Spinal cord (tissue), 9 donors: ENCODE measurements at regions not wholly inside any gene's neighbourhood (a gene's known extent, or its start where the extent isn't known, plus 50 kb on each side); places are given as distances from the start of the nearest gene placed in this dataset.

Source experiments
- DNase-seq, 6 donors: peaks; one replicate each; pipeline versions ENCODE4 v3.0.0 to v3.0.0-alpha.2; 2013 to 2015; ENCODE audit warnings: low spot score in 6 of 6, low read depth in 4 of 6
- H3K27ac ChIP-seq: one replicate; pipeline ENCODE4 v1.5.1; 2013; ENCODE audit warnings: low read depth, low read length, control low read depth
- H3K27me3 ChIP-seq: one replicate; pipeline ENCODE4 v1.6.1; 2013; ENCODE audit warnings: low read length; ENCODE audit not compliant: control insufficient read depth, insufficient read depth
- H3K36me3 ChIP-seq: one replicate; pipeline ENCODE4 v1.6.1; 2013; ENCODE audit warnings: low read length; ENCODE audit not compliant: control insufficient read depth, insufficient read depth
- H3K4me1 ChIP-seq: one replicate; pipeline ENCODE4 v1.6.1; 2013; ENCODE audit warnings: low read length; ENCODE audit not compliant: control insufficient read depth, insufficient read depth
- H3K4me3 ChIP-seq: one replicate; pipeline ENCODE4 v1.5.1; 2013; ENCODE audit warnings: low read depth, low read length, control low read depth
- H3K9me3 ChIP-seq: one replicate; pipeline ENCODE4 v1.6.1; 2013; ENCODE audit warnings: low read length; ENCODE audit not compliant: control insufficient read depth, insufficient read depth
- WGBS: methylation state at CpG from one replicate; pipeline ENCODE4 v1.1.5; 2013; ENCODE audit warnings: missing lambda C conversion rate; ENCODE audit not compliant: insufficient coverage; 5-methylcytosine and 5-hydroxymethylcytosine counted together
- donor health status: healthy.

- H3K9me3 ChIP-seq, result no peaks in the 10 kb centered on the region
- no CpG with 5 or more reads among the region's 1 CpG for WGBS
- DNase-seq, result no peak
- no peaks in the 10 kb centered on the region for H3K36me3 ChIP-seq
- no peaks in the 10 kb centered on the region for H3K4me1 ChIP-seq
- H3K4me3 ChIP-seq, result no peak overlapping the region
- H3K27ac ChIP-seq, result no peak overlapping the region
- H3K27me3 ChIP-seq, result no peaks in the 10 kb centered on the region
These were observed 182.7 kb downstream of the UBE2E3 start for GRCh38 chr2:181163139-181163538.

- Histone ChIP-seq H3K27ac (no peak overlapping the region), H3K4me1 (no peaks in the 10 kb centered on the region), H3K27me3 (no peaks in the 10 kb centered on the region), H3K4me3 (no peak overlapping the region), H3K36me3 (no peaks in the 10 kb centered on the region), H3K9me3 (no peaks in the 10 kb centered on the region)
- no peak for DNase-seq
These were observed 183.3 kb downstream of the UBE2E3 start for GRCh38 chr2:181163691-181164090.

- Histone ChIP-seq H3K27me3 (no peaks in the 10 kb centered on the region), H3K9me3 (no peaks in the 10 kb centered on the region), H3K4me1 (no peaks in the 10 kb centered on the region), H3K36me3 (no peaks in the 10 kb centered on the region), H3K27ac (no peak overlapping the region), H3K4me3 (no peak overlapping the region)
- DNase-seq, result no peak
These were observed 184.3 kb downstream of the UBE2E3 start for GRCh38 chr2:181164699-181165098.

- WGBS, result 78% methylated on average over 1 of the region's 6 CpGs
- DNase-seq, result no peak
- no peak overlapping the region for H3K27ac ChIP-seq
These were observed 184.9 kb downstream of the UBE2E3 start for GRCh38 chr2:181165199-181165868.

GRCh38 chr2:181169503-181169902 lies 189.1 kb downstream of the UBE2E3 start:
- Histone ChIP-seq H3K9me3 (no peaks in the 10 kb centered on the region), H3K36me3 (no peaks in the 10 kb centered on the region), H3K4me1 (no peaks in the 10 kb centered on the region), H3K27ac (no peak overlapping the region), H3K27me3 (no peaks in the 10 kb centered on the region), H3K4me3 (no peak overlapping the region)
- no CpG with 5 or more reads among the region's 1 CpG for WGBS
- DNase-seq, result no peak

More at GRCh38 chr2:181165199-181165868, 184.9 kb downstream of the UBE2E3 start:
- no peaks in the 10 kb centered on the region for H3K36me3 ChIP-seq
- no peak overlapping the region for H3K4me3 ChIP-seq
- no peaks in the 10 kb centered on the region for H3K9me3 ChIP-seq
- H3K27me3 ChIP-seq, result no peaks in the 10 kb centered on the region
- no peaks in the 10 kb centered on the region for H3K4me1 ChIP-seq

GRCh38 chr2:181170256-181170655 lies 189.9 kb downstream of the UBE2E3 start:
- Histone ChIP-seq H3K4me3 (no peak overlapping the region), H3K36me3 (no peaks in the 10 kb centered on the region), H3K27ac (no peak overlapping the region), H3K9me3 (no peaks in the 10 kb centered on the region), H3K27me3 (no peaks in the 10 kb centered on the region), H3K4me1 (no peaks in the 10 kb centered on the region)
- no peak for DNase-seq
- WGBS, result 54% methylated on average over 2 of the region's 2 CpGs

GRCh38 chr2:181172676-181173075 lies 192.3 kb downstream of the UBE2E3 start:
- H3K4me1 ChIP-seq, result no peaks in the 10 kb centered on the region
- no peak overlapping the region for H3K27ac ChIP-seq
- H3K9me3 ChIP-seq, result no peaks in the 10 kb centered on the region
- DNase-seq, result no peak
- no peak overlapping the region for H3K4me3 ChIP-seq
- no peaks in the 10 kb centered on the region for H3K36me3 ChIP-seq
- no peaks in the 10 kb centered on the region for H3K27me3 ChIP-seq
- no CpG with 5 or more reads among the region's 3 CpGs for WGBS

- H3K36me3 ChIP-seq, result no peaks in the 10 kb centered on the region
- WGBS, result 100% methylated on average over 1 of the region's 5 CpGs
- peak in 2 of 6 donors; percentile 17 to 20 for DNase-seq
These were observed 194.5 kb downstream of the UBE2E3 start for GRCh38 chr2:181174611-181175580.

GRCh38 chr2:181176540-181176939 lies 196.1 kb downstream of the UBE2E3 start:
- no peak for DNase-seq
- Histone ChIP-seq H3K4me3 (no peak overlapping the region), H3K36me3 (no peaks in the 10 kb centered on the region), H3K4me1 (no peaks in the 10 kb centered on the region), H3K27ac (no peak overlapping the region), H3K9me3 (no peaks in the 10 kb centered on the region), H3K27me3 (no peaks in the 10 kb centered on the region)
- no CpG with 5 or more reads among the region's 1 CpG for WGBS

More at GRCh38 chr2:181174611-181175580, 194.5 kb downstream of the UBE2E3 start:
- H3K27me3 ChIP-seq, result no peaks in the 10 kb centered on the region
- H3K4me3 ChIP-seq, result no peak overlapping the region
- no peaks in the 10 kb centered on the region for H3K4me1 ChIP-seq
- H3K27ac ChIP-seq, result no peak overlapping the region
- no peaks in the 10 kb centered on the region for H3K9me3 ChIP-seq

GRCh38 chr2:181177376-181177775 lies 197.0 kb downstream of the UBE2E3 start:
- Histone ChIP-seq H3K27ac (no peak overlapping the region), H3K36me3 (no peaks in the 10 kb centered on the region), H3K4me3 (no peak overlapping the region), H3K9me3 (no peaks in the 10 kb centered on the region), H3K4me1 (no peaks in the 10 kb centered on the region), H3K27me3 (no peaks in the 10 kb centered on the region)
- DNase-seq, result no peak
